ENCODE measurements at regions not wholly inside any gene's neighbourhood (a gene's known extent, or its start where the extent isn't known, plus 50 kb on each side); places are given as distances from the start of the nearest gene placed in this dataset.
"Not testable (repeated sequence)": the region's sequence is repeated elsewhere in the genome, so short reads cannot be mapped to it uniquely, and the experiment has no call there.

GRCh38 chr16:54985156-54985555 lies 54.5 kb downstream of the IRX5 start:
- DNase-seq, result no peak

- DNase-seq, result no peak
These were observed 55.0 kb downstream of the IRX5 start for GRCh38 chr16:54985668-54986067.

- DNase-seq, result no peak
These were observed 55.7 kb downstream of the IRX5 start for GRCh38 chr16:54986409-54986808.

GRCh38 chr16:54987081-54987480 lies 56.4 kb downstream of the IRX5 start:
- no peak for DNase-seq

GRCh38 chr16:54991525-54991924 lies 60.9 kb downstream of the IRX5 start:
- no peak for DNase-seq

GRCh38 chr16:54991946-54992345 lies 61.3 kb downstream of the IRX5 start:
- not testable (repeated sequence) for DNase-seq

- no peak for DNase-seq
These were observed 62.6 kb downstream of the IRX5 start for GRCh38 chr16:54993106-54993895.

- DNase-seq, result no peak
These were observed 65.5 kb downstream of the IRX5 start for GRCh38 chr16:54996186-54996585.

- no peak for DNase-seq
These were observed 68.2 kb downstream of the IRX5 start for GRCh38 chr16:54998834-54999233.

- no peak for DNase-seq
These were observed 68.8 kb downstream of the IRX5 start for GRCh38 chr16:54999481-54999880.

- no peak for DNase-seq
These were observed 69.9 kb downstream of the IRX5 start for GRCh38 chr16:55000595-55000994.

GRCh38 chr16:55001931-55002330 lies 71.3 kb downstream of the IRX5 start:
- no peak for DNase-seq

GRCh38 chr16:55002419-55002818 lies 71.8 kb downstream of the IRX5 start:
- DNase-seq, result no peak

GRCh38 chr16:55003306-55003705 lies 72.6 kb downstream of the IRX5 start:
- no peak for DNase-seq

- DNase-seq, result no peak
These were observed 73.3 kb downstream of the IRX5 start for GRCh38 chr16:55003916-55004315.

- DNase-seq, result no peak
These were observed 76.8 kb downstream of the IRX5 start for GRCh38 chr16:55007504-55007903.

- DNase-seq, result no peak
These were observed 78.3 kb downstream of the IRX5 start for GRCh38 chr16:55008836-55009510.

GRCh38 chr16:55009581-55009980 lies 78.9 kb downstream of the IRX5 start:
- no peak for DNase-seq

- DNase-seq, result no peak
These were observed 80.0 kb downstream of the IRX5 start for GRCh38 chr16:55010492-55011160.

GRCh38 chr16:55012362-55012761 lies 81.7 kb downstream of the IRX5 start:
- no peak for DNase-seq

GRCh38 chr16:55012793-55013192 lies 82.1 kb downstream of the IRX5 start:
- DNase-seq, result no peak

- no peak for DNase-seq
These were observed 83.4 kb downstream of the IRX5 start for GRCh38 chr16:55014022-55014421.

GRCh38 chr16:55015181-55015913 lies 84.7 kb downstream of the IRX5 start:
- DNase-seq, result no peak
